Hematopoietic multipotent progenitor cell treated with erythropoietin and hydrocortisone succinate and interleukin-3 and kit ligand, for 17 days (in vitro differentiated cells): ENCODE measurements at regions not wholly inside any gene's neighbourhood (a gene's known extent, or its start where the extent isn't known, plus 50 kb on each side); places are given as distances from the start of the nearest gene placed in this dataset.
A peak's percentile ranks its signal among the peaks of the same experiment; 100 is the strongest.

Experiments
- DNase-seq: peaks from one replicate; pipeline ENCODE4 v3.0.0-alpha.2; 2015; ENCODE audit warnings: low spot score

DNA sequence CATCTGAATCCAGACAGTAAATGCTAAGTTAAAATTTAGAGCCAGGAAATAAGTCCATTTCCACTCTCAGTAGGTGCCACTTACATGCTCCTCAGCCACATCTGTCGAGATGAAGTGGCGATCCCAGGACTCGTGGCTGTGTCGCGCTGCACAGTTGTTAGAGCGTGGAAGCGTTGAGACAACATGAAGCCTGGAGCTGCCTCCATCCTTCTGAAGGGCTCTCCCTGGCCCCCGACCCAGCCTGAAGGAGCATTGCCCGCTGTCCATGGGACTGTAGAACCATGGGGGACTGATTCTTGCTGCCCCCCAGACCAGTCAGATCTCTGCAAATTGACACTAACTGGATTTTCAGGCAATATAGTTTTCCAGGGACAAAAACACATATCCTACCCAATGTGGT lies 58.9 kb downstream of the IRX1 start:
- no peak for DNase-seq

DNA sequence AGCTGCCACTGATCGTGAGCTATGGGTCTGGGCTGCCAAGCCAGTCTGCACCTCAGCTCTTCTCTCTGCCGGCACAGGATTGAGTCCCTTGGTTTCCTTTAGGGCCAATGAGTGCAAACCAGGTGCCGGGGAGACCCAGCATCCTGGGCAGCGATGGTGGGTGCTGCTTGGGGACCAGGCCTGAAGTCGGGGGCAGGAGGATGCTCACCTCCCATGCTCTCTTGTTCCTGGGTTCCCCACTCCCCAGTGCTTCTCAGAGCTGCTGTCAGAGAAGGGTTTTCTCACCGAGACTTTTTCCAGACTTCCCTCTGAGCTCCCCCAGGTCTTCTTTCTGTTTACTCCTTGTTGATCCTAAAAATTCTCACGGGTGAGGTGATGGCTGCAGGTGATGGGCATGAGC lies 61.2 kb downstream of the IRX1 start:
- DNase-seq: no peak

DNA sequence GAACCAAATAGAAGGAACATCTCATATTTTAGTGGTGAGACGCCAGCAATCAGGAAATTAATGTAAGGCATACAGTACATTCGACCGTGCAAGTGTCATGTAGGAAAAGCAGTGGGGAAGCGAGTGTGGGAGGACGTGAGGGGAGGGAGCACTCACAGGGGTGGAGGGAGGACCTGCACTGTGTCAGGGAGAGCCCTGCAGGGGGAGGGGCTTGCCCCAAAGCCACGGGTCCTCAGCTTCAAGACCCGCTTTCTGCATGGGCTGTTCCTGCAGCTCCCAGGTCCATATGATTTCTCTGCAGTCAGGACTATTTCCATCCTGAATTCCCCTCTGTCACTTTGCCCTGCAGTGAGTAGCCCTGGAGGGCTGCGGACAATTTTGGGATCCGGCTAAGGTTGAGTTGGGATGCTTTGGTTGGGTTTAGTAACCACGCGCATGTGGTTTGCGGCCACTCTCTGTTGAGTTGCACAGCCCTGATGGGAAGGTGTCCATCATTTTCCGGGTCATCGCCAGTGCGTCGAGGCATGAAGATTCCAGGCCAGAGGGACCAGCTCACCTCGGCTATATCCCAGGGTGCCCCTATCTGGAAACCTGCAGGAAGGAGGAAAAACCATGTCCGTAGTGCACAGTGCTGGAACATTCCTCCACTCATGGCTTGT lies 61.9 kb downstream of the IRX1 start:
- DNase-seq: no peak

DNA sequence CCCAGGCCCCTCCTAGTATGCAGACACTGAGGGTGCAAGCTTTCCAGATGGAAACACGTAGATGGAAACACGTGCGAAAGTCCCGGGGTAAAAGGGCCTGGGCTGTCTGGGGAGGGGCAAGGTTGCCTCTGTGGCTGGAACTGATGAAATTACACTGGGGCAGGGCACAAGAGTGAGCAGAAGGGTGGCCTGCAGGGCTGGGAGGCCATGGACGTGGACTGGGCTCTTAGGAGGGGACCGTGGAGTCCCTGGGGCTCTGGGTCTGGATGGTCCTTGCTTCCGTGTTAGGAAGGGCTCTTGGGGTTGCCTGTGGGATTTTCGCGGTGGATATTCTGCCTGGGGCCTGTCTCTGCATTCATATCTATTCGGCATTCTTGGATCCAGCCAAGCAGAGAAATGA lies 63.3 kb downstream of the IRX1 start:
- DNase-seq: no peak

DNA sequence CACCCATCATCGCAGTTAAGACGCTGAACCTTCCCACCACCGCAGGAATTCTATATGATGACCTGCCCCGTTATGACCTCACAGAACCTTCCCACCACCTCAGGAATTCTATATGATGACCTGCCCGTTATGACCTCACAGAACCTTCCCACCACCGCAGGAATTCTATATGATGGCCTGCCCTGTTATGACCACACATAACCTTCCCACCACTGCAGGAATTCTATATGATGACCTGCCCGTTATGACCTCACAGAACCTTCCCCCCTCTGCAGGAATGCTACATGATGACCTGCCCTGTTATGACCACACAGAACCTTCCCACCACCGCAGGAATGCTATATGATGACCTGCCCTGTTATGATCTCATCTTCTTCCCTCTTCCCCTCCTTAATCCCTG lies 64.3 kb downstream of the IRX1 start:
- DNase-seq: peak; percentile 4

DNA sequence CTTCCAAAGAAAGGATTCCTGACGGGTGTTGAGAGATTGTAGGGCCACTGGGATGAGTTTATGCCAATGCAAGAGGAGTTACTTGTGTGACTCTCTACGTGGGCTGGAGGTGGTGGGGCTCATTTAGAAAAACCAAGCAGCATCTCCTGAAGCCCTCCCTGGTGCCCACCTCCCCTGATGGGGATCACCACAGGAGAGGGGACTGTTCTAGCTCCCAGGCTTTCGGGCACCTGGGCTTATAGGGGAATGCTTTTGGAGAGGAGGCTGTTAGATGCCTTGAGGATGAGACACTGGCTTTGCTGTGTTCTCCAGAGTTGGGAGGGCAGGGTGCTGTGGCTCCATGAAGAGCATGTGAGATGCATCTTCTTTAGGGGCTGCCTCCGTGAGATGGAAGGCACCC lies 65.0 kb downstream of the IRX1 start:
- DNase-seq: no peak

DNA sequence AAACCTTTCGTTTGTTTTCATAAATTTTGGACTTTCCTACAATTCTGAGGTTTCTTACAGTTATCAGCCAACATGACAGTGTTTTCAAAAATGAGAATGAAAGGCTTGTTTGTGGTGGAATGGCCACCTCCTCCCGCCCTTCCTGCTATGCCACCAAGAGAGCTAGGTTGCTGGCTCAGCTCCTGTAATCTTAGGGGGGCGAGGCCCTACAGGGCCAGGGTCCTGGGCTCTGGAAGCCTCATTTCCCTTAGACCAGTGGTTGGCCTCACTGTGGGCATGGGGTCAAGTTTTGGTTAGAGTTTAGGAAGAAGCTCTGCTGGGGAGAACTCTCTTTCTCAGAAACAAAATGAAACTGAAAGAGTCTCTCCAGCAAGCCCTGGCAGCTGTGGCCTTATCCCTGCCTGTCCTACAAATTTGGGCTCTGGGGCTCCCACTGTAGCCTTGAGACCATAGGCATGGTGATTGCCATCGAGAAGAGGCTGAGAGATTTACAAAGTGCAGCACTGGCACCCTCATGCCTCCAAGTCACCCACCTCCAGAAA lies 66.2 kb downstream of the IRX1 start:
- DNase-seq: no peak

DNA sequence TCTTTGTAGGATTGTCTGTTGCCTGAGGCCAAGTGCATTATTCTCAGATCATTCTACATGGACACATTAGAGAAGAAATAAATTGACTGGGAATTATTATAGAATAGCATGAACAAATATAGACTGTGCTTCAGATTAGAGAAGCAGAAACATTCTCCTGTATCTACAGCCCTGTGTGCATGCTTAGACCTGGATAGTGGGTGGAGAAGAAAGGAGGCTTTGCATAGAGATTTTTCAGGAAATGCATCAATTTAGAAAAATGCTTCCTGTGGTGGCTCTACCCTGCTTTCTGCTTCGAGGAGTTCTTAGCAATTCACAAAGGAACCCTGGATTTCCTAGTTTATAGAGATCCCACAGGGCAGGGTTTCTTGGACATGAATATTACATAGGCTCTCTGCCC lies 66.7 kb downstream of the IRX1 start:
- DNase-seq: no peak

DNA sequence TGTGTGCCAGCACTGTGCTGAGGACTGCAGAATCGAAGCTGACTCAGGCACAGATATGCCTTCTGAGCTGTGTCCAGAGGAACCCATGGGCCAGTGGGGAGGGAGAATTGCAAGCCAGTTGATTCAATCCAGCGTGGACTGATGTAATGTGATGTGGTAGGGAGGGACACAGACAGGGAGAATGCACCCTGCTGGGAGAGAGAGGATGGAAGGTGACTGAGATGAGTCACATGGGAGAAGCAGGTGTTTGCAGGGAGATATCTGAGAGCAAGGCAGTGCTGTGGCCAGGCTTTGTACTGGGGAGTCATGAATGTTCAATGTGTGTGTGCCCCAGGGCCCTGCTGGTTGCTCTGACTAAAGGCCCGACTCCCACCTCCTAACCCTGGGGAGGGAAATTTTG lies 75.7 kb downstream of the IRX1 start:
- no peak for DNase-seq

DNA sequence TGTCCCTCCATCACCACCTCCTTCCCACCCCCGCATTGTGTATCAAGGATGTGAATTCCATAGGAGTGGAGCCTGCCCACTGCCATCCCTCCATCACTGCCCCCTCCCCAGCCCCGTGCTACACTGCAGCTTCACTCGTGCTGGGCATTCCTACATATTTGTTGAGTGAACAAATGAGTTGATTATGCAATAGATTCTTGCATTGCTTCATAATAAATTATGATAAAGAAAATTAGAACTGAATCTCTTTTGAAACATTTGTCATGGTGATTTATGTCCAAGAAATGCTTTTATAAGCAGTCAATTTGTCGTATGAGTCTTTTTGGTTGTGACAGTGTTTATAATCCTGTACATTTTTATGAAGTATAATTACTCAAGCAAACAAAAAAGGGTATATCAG lies 83.2 kb downstream of the IRX1 start:
- no peak for DNase-seq

DNA sequence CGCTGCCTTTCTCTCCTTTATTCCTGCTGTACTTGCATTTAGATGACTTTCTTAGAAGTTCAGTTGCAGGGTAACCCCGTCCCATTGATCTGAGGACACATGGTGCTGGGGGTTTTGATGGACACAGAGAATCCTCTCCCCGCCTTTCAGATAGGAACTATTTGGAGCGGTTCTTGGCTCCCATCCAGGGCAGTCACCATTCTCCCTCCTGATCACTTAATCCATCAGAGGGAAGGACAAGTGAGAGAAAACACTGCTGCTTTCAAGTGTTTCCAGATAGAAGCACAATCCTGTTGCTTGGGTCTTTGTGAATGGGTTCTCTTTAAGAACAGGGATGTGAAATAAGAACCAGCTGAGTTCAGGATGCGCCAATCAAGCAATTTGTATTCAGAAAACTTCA lies 85.2 kb downstream of the IRX1 start:
- no peak for DNase-seq

DNA sequence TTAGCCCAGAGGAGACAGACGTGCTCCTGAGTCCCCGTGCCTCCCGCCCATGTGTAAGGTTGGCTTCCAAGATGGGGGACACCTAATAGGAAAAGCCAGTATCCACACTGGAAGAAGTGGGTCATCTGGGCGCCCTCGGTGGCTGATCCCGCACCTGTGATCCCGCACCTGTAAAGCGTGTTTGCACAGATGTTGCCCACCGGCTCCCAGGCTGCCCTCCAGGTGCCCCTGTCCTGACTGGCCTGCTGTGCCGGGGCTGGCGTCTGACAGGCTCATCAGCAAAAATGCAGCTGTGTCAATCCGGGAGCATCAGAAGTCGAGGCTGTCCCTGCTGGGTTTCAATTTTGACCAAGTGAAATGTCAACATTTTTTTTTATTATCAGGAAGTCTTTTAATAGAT lies 88.5 kb downstream of the IRX1 start:
- no peak for DNase-seq

DNA sequence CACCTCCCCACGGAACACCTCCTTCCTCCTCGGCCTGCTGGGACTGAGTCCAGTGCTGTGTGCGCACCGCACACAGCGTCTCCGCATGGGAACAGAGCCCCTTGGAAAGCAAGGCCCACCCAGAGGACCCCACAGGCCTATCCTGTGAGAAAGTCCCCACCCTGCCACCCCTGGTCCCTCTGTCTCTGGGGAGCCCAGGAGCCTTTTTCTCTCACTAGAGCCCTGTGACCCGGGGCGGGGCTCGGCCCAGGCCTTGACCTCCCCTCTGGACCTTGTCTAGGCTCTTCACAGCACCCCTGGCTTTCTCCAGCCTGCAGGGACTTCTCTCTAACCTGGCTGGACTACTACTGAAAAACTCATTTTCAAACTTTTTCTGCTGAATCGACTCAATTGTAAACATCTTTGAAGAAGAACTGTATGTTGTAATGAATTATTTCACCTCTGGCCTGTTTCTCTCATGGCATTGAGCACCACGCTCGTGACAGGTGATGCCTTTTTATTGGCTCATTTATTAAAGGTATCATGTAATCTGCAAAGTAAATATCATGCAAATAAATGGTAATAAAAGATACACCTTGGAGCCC lies 89.2 kb downstream of the IRX1 start:
- no peak for DNase-seq

DNA sequence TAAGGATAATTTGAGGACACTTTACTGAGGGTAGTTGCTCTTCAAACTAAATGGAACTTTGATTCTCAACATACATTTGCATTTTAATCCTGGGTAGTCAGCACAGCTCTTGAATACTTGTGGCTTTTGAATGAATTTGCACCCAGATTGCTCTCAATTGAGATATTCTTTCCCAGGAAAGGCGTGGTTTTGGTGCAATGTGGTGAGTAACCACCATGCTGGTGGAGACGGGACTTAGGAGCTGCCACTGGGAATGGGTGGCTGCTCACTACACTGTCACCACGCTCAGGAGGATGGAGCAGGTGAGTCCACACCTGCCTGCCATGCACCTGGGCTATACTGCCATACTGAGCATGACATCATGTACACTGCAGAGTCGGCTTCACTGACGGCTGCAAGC lies 99.2 kb downstream of the IRX1 start:
- no peak for DNase-seq

DNA sequence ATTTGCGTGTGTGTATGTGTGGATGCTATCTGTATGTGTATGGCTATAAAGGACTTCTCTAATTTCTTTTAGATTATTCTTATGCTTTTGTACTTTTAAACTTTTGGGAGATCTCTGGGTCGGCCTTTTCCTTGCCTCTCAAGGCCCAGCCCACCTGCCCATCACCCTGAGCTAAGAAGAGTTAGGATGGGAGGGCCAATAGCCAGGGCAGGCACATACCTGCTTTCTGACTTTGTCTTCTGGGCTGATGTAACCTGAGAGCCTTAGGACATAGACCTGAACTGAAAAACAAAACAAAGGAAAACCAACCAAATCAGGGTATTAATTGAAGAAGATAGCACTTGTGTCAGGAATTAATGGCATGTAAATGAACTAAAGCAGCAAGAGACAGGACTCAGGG lies 100.2 kb downstream of the IRX1 start:
- DNase-seq: no peak

DNA sequence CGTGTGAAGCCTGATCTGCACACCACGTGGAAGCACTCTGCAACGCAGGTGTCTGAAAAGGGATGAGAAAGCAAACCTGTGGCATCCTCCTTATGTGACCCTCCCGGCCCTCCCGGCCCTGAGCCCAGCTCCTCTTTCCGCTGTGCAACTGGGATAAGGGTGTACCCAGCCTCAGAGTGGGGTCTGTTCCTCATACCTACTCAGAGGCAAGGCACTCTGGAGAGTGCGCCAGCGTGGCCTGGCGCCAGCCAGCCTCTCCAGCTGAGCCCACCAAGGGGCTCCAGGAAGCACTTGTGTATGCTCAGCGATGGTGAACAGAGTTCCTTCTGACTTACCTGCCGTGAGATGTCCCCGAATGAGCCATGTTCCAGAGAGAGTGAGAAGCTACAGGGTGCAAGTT lies 102.8 kb downstream of the IRX1 start:
- DNase-seq: no peak

DNA sequence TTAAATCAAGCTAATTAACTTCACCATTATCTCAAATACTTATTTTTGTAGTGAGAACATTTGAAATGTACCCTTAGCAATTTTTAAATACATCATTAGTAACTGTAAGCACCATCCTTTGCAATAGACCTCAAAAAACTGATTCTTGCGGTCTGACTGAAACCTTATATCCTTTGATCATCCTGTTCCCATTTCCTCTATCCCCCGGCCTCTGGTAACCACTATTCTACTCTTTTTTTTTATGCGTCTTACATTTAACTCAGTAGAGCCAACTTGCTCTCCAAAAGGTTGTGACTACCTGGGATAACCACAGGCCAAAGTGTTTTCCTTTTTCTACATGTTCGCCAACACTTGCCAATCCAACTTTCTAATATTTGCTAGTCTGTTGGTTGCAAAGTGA lies 106.1 kb downstream of the IRX1 start:
- no peak for DNase-seq

DNA sequence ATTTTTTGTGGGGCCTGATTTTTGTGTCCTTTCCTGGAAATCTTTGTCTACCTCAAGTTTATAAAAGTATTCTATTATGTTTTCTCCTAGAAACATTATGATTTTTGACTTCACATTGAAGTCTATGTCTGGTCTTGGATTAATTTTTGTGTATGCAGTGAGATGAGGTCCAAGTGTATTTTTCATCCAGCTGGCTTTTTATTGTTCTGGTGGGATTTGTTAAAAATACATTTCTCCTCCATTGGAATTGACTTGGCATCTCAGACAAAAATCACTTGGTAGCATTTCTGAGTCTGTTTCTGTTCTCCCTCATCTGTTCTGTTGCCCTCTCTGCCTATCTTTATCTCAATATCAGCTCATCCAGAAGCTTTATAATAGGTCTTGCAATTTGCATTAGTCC lies 109.0 kb downstream of the IRX1 start:
- DNase-seq: no peak

DNA sequence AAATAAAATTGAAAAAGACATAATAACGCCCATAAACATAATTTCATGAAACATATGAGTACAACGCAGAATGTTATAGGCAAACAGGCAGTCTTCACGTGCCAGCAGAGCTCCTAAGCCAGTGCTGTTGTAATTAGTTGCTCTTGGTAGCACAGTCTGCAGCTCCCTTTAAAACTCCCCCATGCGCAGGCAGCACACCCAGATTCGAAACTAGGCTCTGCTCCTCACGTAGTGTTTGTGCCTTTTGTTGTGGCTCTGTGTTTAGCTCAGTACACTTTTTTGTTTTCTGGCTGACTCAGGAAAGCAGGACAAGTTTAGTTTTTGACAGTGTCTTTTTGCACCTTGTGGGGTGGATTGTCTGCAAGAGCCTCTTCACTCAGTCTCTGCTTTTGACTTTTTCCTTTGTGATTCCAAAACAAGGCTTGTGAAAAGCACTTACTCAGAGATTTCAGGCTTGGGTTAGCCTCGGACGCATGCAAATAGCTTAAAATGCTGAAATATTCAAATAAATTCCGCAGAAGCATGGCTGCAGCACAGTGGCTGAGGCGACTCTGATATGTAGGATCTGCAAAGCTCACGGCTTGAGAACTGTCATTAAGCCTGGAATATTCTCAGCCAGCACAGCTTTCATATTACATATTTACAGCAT lies 113.6 kb downstream of the IRX1 start:
- no peak for DNase-seq

DNA sequence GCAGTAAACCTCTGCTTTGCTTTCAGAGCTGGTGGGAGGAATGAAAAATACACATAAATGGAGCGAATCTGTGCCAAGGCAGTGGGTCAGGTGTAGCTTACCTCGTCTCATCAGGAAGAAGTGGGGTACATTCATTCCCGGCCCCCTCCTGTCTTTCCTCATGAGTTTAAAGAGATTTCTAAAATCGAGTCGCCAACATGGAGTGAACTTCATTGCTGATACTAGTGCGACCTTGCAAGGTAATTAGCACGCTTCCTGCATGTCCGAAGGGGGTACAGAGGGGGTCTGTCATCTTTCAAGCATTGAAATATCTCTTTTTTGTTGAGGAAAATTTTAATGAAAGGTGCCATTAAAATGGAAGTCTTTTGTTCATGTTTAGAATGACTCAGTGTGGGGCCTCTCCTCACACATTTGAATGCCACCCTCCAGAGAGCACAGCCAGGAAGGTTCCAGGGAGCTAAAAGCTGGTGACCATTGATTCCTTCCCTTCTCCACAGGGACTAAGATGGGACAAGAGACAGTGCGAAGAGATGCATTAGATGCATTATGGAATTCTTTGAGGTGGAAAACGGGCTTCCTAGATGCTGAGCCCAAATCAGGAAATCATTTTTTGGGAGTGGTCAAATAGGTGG lies 114.2 kb downstream of the IRX1 start:
- no peak for DNase-seq

DNA sequence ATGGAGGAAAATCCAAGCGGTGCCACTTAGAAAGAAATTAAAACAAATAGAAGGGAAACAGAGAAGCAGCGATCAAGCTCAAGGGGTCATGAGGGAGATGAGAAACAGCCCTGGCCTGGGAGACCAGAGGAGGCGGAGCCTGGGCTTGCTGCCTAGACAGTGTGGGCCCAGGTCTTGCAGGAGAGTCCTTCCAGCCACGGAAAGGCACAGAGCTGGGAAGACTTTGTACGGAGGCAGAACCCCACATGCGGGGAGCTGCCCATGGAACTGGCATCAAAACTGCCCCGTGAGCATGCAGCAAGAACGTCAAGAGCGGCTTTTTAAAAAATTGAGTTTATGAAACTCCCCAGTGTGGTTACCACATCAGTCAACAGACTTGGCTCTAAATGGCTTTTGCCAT lies 119.4 kb downstream of the IRX1 start:
- DNase-seq: no peak

DNA sequence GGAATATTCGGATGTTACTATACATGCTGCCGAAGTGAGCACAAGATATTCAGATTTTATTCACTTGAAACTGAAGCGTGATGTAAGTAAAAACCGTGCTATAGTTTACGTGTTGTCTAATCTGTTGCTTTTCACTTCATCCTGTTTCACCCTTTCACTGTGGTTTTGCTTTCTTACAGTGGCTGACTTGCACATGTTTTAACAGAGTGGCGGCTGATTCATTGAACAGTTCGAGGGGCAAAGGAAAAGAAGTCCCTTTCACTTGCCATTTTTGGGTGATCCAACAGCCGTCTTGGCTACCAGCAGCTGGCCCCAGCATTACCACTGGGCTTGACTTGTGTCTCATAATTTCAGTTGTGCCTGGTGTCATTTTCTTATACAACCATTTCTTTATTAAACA lies 134.0 kb downstream of the IRX1 start:
- DNase-seq: no peak

DNA sequence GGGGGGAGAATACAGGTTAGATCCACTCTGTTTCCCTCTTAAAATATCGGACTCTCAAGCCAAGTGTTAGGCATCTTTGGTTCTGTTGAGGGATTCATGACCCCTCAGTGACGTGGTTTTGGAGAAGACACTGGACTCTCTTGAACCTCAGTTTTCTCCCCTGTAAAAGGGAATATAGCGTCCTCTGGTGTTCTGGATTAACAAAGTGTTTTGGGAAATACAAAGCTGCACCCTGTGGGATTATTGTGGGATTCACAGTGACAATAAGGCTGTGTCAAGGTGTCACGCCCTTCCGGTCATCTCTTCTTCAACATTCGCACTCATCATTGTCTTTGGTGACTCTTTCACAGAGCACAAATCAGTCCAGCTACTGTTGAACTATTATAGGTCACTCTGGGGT lies 139.0 kb downstream of the IRX1 start:
- no peak for DNase-seq
